CD4-positive, alpha-beta T cell (primary cell): ENCODE measurements at regions not wholly inside any gene's neighbourhood (a gene's known extent, or its start where the extent isn't known, plus 50 kb on each side); places are given as distances from the start of the nearest gene placed in this dataset.

Source experiments
- ATAC-seq: fragments of 200-7000 bp; cut with Tn5 transposase; one replicate; pipeline ENCODE4 v1.10.0; 2022; ENCODE audit warnings: mild to moderate bottlenecking; ENCODE audit not compliant: poor library complexity
- CTCF ChIA-PET: fragments of 350-600 bp; sonication (Branson Sonifier 250); formaldehyde crosslinking; loops from one replicate; lab custom pipeline; 2021; ENCODE audit warnings: antibody characterized with exemption, inconsistent platforms; lab: Charles Lee
- POLR2A ChIA-PET: fragments of 350-600 bp; sonication (Branson Sonifier 250); formaldehyde crosslinking; loops from one replicate; lab custom pipeline; 2021; ENCODE audit warnings: antibody characterized with exemption, inconsistent platforms; lab: Charles Lee
- DNase-seq, 14 experiments: peaks; one replicate each; pipeline ENCODE4 v3.0.0-alpha.2; 2013 to 2020; ENCODE audit warnings: mixed read lengths in 2 of 14
- H3K27ac ChIP-seq, 2 donors: one replicate each; pipeline versions ENCODE4 v1.5.1 to v1.7.0; 2013; ENCODE audit warnings: low read length in 2 of 2, low read depth in 1 of 2, mild to moderate bottlenecking in 1 of 2
- H3K27me3 ChIP-seq, 2 experiments: 1 replicate in 1 of 2; 2 replicates in 1 of 2; pipeline versions ENCODE4 v1.6.1 to v1.7.0; 2013; ENCODE audit warnings: low read length in 2 of 2, control low read depth in 1 of 2, mild to moderate bottlenecking in 1 of 2, moderate library complexity in 1 of 2; ENCODE audit not compliant: insufficient read depth in 2 of 2, control insufficient read depth in 1 of 2
- H3K36me3 ChIP-seq: one replicate; pipeline ENCODE4 v1.6.1; 2013; ENCODE audit warnings: low read length, control low read depth; ENCODE audit not compliant: insufficient read depth
- H3K4me1 ChIP-seq: one replicate; pipeline ENCODE4 v1.6.1; 2013; ENCODE audit warnings: low read length, control low read depth; ENCODE audit not compliant: insufficient read depth
- H3K4me3 ChIP-seq: one replicate; pipeline ENCODE4 v1.5.1; 2013; ENCODE audit warnings: mild to moderate bottlenecking, low read length, moderate library complexity
- H3K9me3 ChIP-seq, 2 experiments: 1 replicate in 1 of 2; 2 replicates in 1 of 2; pipeline versions ENCODE4 v1.6.1 to v1.7.0; 2013; ENCODE audit warnings: low read length in 2 of 2, mild to moderate bottlenecking in 2 of 2, control low read depth in 1 of 2, moderate library complexity in 1 of 2; ENCODE audit not compliant: control insufficient read depth in 1 of 2, insufficient read depth in 1 of 2
- H3K27ac Mint-ChIP-seq: one replicate; pipeline ENCODE4 v1.8.0; 2020; ENCODE audit warnings: mixed read lengths
- H3K27me3 Mint-ChIP-seq: one replicate; pipeline ENCODE4 v1.8.0; 2021; ENCODE audit warnings: mixed read lengths
- H3K36me3 Mint-ChIP-seq: one replicate; pipeline ENCODE4 v1.8.0; 2021; ENCODE audit warnings: low read depth, mixed read lengths
- H3K4me1 Mint-ChIP-seq: one replicate; pipeline ENCODE4 v1.8.0; 2021; ENCODE audit warnings: low read depth, mixed read lengths
- H3K4me3 Mint-ChIP-seq: one replicate; pipeline ENCODE4 v1.8.0; 2020; ENCODE audit warnings: mild to moderate bottlenecking, mixed read lengths
- H3K9me3 Mint-ChIP-seq: one replicate; pipeline ENCODE4 v1.8.0; 2020; ENCODE audit warnings: mixed read lengths
- CTCF ChIP-seq: fragments of 200-600 bp; IDR thresholded peaks from one replicate; pipeline ENCODE4 v1.8.0; 2022; ENCODE audit warnings: antibody characterized with exemption, mild to moderate bottlenecking
- intact Hi-C, 2 experiments: fragments of 100-400 bp; cut with DNase I in 1 of 2; cut with micrococcal nuclease in 1 of 2; formaldehyde crosslinking; loops; one replicate each; pipeline versions ENCODE4 v1.15.1 to v1.9.0; 2023 to 2025; cut with DNase I, micrococcal nuclease

GRCh38 chr2:105490956-105491355 lies 92.1 kb upstream of the FHL2 start:
- intact Hi-C loops: no loop called here
- Mint-ChIP-seq H3K27ac (no peak overlapping the region), H3K27me3 (no peaks in the 10 kb centered on the region), H3K4me1 (no peaks in the 10 kb centered on the region), H3K9me3 (peaks cover 11% of the 10 kb centered on the region), H3K36me3 (no peaks in the 10 kb centered on the region), H3K4me3 (no peak overlapping the region)
- ATAC-seq (no peak), DNase-seq (no peak)
- no peak for TF ChIP-seq CTCF
- CTCF ChIA-PET: no interaction called here
- POLR2A ChIA-PET: no interaction called here
- Histone ChIP-seq H3K27ac (no peak overlapping the region), H3K36me3 (no peaks in the 10 kb centered on the region), H3K4me3 (no peak overlapping the region), H3K27me3 (peaks cover 0 to 8% of the 10 kb centered on the region in 2 experiments), H3K4me1 (no peaks in the 10 kb centered on the region), H3K9me3 (peaks cover 6 to 12% of the 10 kb centered on the region in 2 experiments)

- H3K9me3 ChIP-seq: peaks cover 6 to 12% of the 10 kb centered on the region in 2 experiments
- H3K27me3 ChIP-seq: peaks cover 0 to 8% of the 10 kb centered on the region in 2 experiments
- H3K27ac ChIP-seq: no peak overlapping the region
- ATAC-seq (no peak), DNase-seq (no peak)
- no peak for TF ChIP-seq CTCF
- Mint-ChIP-seq H3K27me3 (no peaks in the 10 kb centered on the region), H3K4me3 (no peak overlapping the region), H3K9me3 (peaks cover 11% of the 10 kb centered on the region), H3K4me1 (no peaks in the 10 kb centered on the region), H3K27ac (no peak overlapping the region), H3K36me3 (no peaks in the 10 kb centered on the region)
- intact Hi-C loops: no loop called here
- POLR2A ChIA-PET: no interaction called here
- CTCF ChIA-PET: no interaction called here
- H3K4me1 ChIP-seq: no peaks in the 10 kb centered on the region
- H3K36me3 ChIP-seq: no peaks in the 10 kb centered on the region
- no peak overlapping the region for H3K4me3 ChIP-seq
Measured at GRCh38 chr2:105490204-105490603, 91.4 kb upstream of the FHL2 start.

GRCh38 chr2:105489168-105489878 lies 90.5 kb upstream of the FHL2 start:
- CTCF ChIA-PET: no interaction called here
- Mint-ChIP-seq H3K36me3 (no peaks in the 10 kb centered on the region), H3K27ac (no peak overlapping the region), H3K27me3 (no peaks in the 10 kb centered on the region), H3K4me1 (no peaks in the 10 kb centered on the region), H3K9me3 (peaks cover 11% of the 10 kb centered on the region), H3K4me3 (no peak overlapping the region)
- Histone ChIP-seq H3K27me3 (peaks cover 0 to 4% of the 10 kb centered on the region in 2 experiments), H3K4me3 (no peak overlapping the region), H3K9me3 (peaks cover under 1 to 12% of the 10 kb centered on the region in 2 experiments), H3K27ac (no peak overlapping the region), H3K36me3 (no peaks in the 10 kb centered on the region), H3K4me1 (no peaks in the 10 kb centered on the region)
- TF ChIP-seq CTCF: no peak
- ATAC-seq (no peak), DNase-seq (no peak)
- intact Hi-C loops: no loop called here
- POLR2A ChIA-PET: no interaction called here
